PC-9 (cell line): ENCODE measurements at regions not wholly inside any gene's neighbourhood (a gene's known extent, or its start where the extent isn't known, plus 50 kb on each side); places are given as distances from the start of the nearest gene placed in this dataset.

Experiments used
- BruUV-seq: library from RNA; stranded (reverse); fragments of 400-500 nt; replicated peaks from 2 replicates; lab custom pipeline; 2021; lab: Mats Ljungman, UMichigan
- CTCF ChIA-PET: fragments of 300-600 bp; sonication (Branson Sonifier 250); formaldehyde crosslinking; loops from one replicate; lab custom pipeline; 2022; ENCODE audit warnings: antibody characterized with exemption; lab: Charles Lee
- POLR2A ChIA-PET: fragments of 300-600 bp; sonication (Branson Sonifier 250); formaldehyde crosslinking; loops from one replicate; lab custom pipeline; 2022; ENCODE audit warnings: antibody characterized with exemption; ENCODE audit not compliant: unreplicated experiment; lab: Charles Lee
- DNase-seq, 2 experiments: peaks; one replicate each; pipeline versions ENCODE4 v3.0.0 to v3.0.0-alpha.2; 2015 to 2022; ENCODE audit warnings: mixed read lengths in 1 of 2
- H2AFZ ChIP-seq: fragments of 200-600 bp; sonication (generic); 2 replicates; pipeline ENCODE4 v1.8.1; 2017; ENCODE audit warnings: antibody characterized with exemption
- H3F3A ChIP-seq: fragments of 200-600 bp; sonication (generic); 2 replicates; pipeline ENCODE4 v1.8.1; 2017; ENCODE audit warnings: antibody characterized with exemption, mild to moderate bottlenecking, low read depth; ENCODE audit not compliant: insufficient read depth
- H3K27ac ChIP-seq: fragments of 200-600 bp; sonication (generic); 2 replicates; pipeline ENCODE4 v1.6.1; 2016; ENCODE audit warnings: mixed run types
- H3K27me3 ChIP-seq: fragments of 200-600 bp; sonication (generic); 2 replicates; pipeline ENCODE4 v1.6.1; 2016; ENCODE audit warnings: low read depth, mixed run types; ENCODE audit not compliant: insufficient read depth
- H3K36me3 ChIP-seq: fragments of 200-600 bp; sonication (generic); 2 replicates; pipeline ENCODE4 v1.6.1; 2016; ENCODE audit warnings: low read depth, mixed run types
- H3K4me1 ChIP-seq: fragments of 200-600 bp; sonication (generic); replicated peaks from 2 replicates; pipeline ENCODE4 v1.6.1; 2016; ENCODE audit warnings: mixed run types; ENCODE audit not compliant: insufficient read depth
- H3K4me2 ChIP-seq: fragments of 200-600 bp; sonication (generic); 2 replicates; pipeline ENCODE4 v1.6.1; 2017; ENCODE audit warnings: mixed run types
- H3K4me3 ChIP-seq: fragments of 200-600 bp; sonication (generic); 2 replicates; pipeline ENCODE4 v1.6.1; 2016; ENCODE audit warnings: mixed run types
- H3K79me2 ChIP-seq: fragments of 200-600 bp; sonication (generic); 2 replicates; pipeline ENCODE4 v1.6.1; 2017; ENCODE audit warnings: low read depth, mixed run types
- H3K9me2 ChIP-seq: fragments of 200-600 bp; sonication (generic); 2 replicates; pipeline ENCODE4 v1.8.1; 2017; ENCODE audit warnings: mild to moderate bottlenecking; ENCODE audit not compliant: insufficient read depth
- H3K9me3 ChIP-seq: fragments of 200-600 bp; sonication (generic); 2 replicates; pipeline ENCODE4 v1.8.1; 2016; ENCODE audit warnings: low read depth; ENCODE audit not compliant: insufficient read depth
- H4K20me1 ChIP-seq: fragments of 200-600 bp; sonication (generic); 2 replicates; pipeline ENCODE4 v1.8.1; 2017; ENCODE audit not compliant: insufficient read depth
- CTCF ChIP-seq: fragments of 200-600 bp; sonication (generic); conservative IDR thresholded peaks from 2 replicates; pipeline ENCODE4 v1.6.1; 2017; ENCODE audit warnings: mixed run types, antibody characterized with exemption, mild to moderate bottlenecking, moderate library complexity
- EZH2 ChIP-seq: fragments of 200-600 bp; sonication (generic); IDR thresholded peaks from 2 replicates; pipeline ENCODE4 v1.8.0; 2017; ENCODE audit warnings: antibody characterized with exemption, low read depth
- intact Hi-C: fragments of 100-400 bp; cut with micrococcal nuclease; formaldehyde crosslinking; loops from one replicate; pipeline ENCODE4 v1.10.0; 2022; ENCODE audit not compliant: unreplicated experiment

- Histone ChIP-seq H3K27ac (no peak overlapping the region), H3K79me2 (no peaks in the 10 kb centered on the region), H3K4me2 (no peak overlapping the region), H3K36me3 (no peaks in the 10 kb centered on the region), H3K4me1 (no peaks in the 10 kb centered on the region), H2AFZ (no peak overlapping the region), H3K9me2 (0 out of 2 replicates have a peak, but pooled peaks cover 5% of the 10 kb centered on the region), H3K4me3 (no peak overlapping the region), H4K20me1 (no peaks in the 10 kb centered on the region), H3K27me3 (no peaks in the 10 kb centered on the region), H3K9me3 (no peaks in the 10 kb centered on the region), H3F3A (no peaks in the 10 kb centered on the region)
- intact Hi-C loops = no loop called here
- no TSS peak for BruUV-seq
- CTCF ChIA-PET = no interaction called here
- POLR2A ChIA-PET = no interaction called here
- no peak for DNase-seq
- TF ChIP-seq EZH2 (no peak), CTCF (no peak)
Observed at GRCh38 chr7:15985587-15986384, 299.3 kb upstream of the MEOX2 start.

GRCh38 chr7:15977663-15978062, 291.2 kb upstream of the MEOX2 start:
- ChIA-PET CTCF (no interaction called here), POLR2A (no interaction called here)
- Histone ChIP-seq H4K20me1 (no peaks in the 10 kb centered on the region), H3F3A (no peaks in the 10 kb centered on the region), H3K4me3 (no peak overlapping the region), H3K27ac (no peak overlapping the region), H3K27me3 (no peaks in the 10 kb centered on the region), H2AFZ (no peak overlapping the region), H3K9me2 (no peaks in the 10 kb centered on the region), H3K4me1 (no peaks in the 10 kb centered on the region), H3K79me2 (no peaks in the 10 kb centered on the region), H3K4me2 (no peak overlapping the region), H3K36me3 (no peaks in the 10 kb centered on the region), H3K9me3 (no peaks in the 10 kb centered on the region)
- TF ChIP-seq EZH2 (no peak), CTCF (no peak)
- intact Hi-C loops = no loop called here
- no peak for DNase-seq
- BruUV-seq = no TSS peak

GRCh38 chr7:15972862-15973275, 286.4 kb upstream of the MEOX2 start:
- DNase-seq = no peak

More at GRCh38 chr7:15972862-15973275, 286.4 kb upstream of the MEOX2 start:
- Histone ChIP-seq H3K9me3 (no peaks in the 10 kb centered on the region), H3K4me3 (no peak overlapping the region), H3K79me2 (no peaks in the 10 kb centered on the region), H3K36me3 (no peaks in the 10 kb centered on the region), H3K27me3 (no peaks in the 10 kb centered on the region), H3K4me2 (no peak overlapping the region), H2AFZ (no peak overlapping the region), H3K27ac (no peak overlapping the region), H4K20me1 (no peaks in the 10 kb centered on the region), H3K9me2 (no peaks in the 10 kb centered on the region; the same call in 1 of the 2 replicates), H3K4me1 (no peaks in the 10 kb centered on the region), H3F3A (no peaks in the 10 kb centered on the region)
- ChIA-PET POLR2A (no interaction called here), CTCF (no interaction called here)
- BruUV-seq = no TSS peak
- intact Hi-C loops = no loop called here
- no peak for TF ChIP-seq CTCF
- no peak for TF ChIP-seq EZH2
